PC-3 (cell line): ENCODE measurements at regions not wholly inside any gene's neighbourhood (a gene's known extent, or its start where the extent isn't known, plus 50 kb on each side); places are given as distances from the start of the nearest gene placed in this dataset.

Experiments used
- EZH2 ChIP-seq: fragments of 300-600 bp; sonication (generic); IDR thresholded peaks from one replicate; pipeline ENCODE4 v1.6.1; 2017; ENCODE audit warnings: antibody characterized with exemption, mild to moderate bottlenecking, low read length; ENCODE audit not compliant: unreplicated experiment
- EZH2phosphoT487 ChIP-seq: fragments of 300-600 bp; sonication (generic); IDR thresholded peaks from 2 replicates; pipeline ENCODE4 v1.6.1; 2018; ENCODE audit warnings: mild to moderate bottlenecking, antibody characterized with exemption, low read length, borderline replicate concordance
- TF ChIP-seq, protein P1 (sequence below): fragments of 300-600 bp; sonication (generic); conservative IDR thresholded peaks from 2 replicates; pipeline ENCODE4 v1.5.1; 2017; ENCODE audit warnings: antibody characterized with exemption, low read depth, mild to moderate bottlenecking, low read length

DNA sequence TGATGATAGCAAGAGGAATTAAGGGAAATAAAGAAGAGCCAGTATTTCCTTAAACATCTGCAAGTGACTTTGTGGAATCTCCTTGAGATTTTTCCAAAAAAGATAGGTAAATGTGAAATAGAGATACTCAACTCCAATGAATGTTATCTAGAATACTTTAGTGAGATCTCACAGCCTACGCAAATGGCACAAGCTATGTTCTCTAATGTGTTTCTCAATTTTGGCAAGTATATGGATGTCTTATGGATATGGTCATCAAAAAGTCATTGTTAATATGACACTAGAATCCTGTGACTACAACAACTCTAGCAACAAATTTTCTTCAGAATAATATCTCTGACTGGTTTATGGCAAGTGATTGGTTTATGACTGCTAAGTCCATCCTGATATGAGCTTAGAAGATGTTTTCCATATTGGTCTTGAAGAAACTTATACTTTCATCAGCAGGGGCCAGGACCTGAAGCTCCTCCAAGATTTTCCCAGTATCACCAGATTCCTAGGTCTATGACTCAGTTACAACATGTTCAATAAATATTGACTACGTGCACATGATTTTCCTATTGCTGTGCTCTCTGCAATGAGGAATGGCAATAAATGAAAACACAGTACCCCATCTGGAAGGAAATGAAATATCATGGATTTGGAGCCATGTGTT lies 170.9 kb upstream of the THBS1 start:
- TF ChIP-seq, protein P1, sequence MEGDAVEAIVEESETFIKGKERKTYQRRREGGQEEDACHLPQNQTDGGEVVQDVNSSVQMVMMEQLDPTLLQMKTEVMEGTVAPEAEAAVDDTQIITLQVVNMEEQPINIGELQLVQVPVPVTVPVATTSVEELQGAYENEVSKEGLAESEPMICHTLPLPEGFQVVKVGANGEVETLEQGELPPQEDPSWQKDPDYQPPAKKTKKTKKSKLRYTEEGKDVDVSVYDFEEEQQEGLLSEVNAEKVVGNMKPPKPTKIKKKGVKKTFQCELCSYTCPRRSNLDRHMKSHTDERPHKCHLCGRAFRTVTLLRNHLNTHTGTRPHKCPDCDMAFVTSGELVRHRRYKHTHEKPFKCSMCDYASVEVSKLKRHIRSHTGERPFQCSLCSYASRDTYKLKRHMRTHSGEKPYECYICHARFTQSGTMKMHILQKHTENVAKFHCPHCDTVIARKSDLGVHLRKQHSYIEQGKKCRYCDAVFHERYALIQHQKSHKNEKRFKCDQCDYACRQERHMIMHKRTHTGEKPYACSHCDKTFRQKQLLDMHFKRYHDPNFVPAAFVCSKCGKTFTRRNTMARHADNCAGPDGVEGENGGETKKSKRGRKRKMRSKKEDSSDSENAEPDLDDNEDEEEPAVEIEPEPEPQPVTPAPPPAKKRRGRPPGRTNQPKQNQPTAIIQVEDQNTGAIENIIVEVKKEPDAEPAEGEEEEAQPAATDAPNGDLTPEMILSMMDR: no peak
- TF ChIP-seq EZH2 (no peak), EZH2phosphoT487 (no peak)
